ENCODE measurements at regions not wholly inside any gene's neighbourhood (a gene's known extent, or its start where the extent isn't known, plus 50 kb on each side); places are given as distances from the start of the nearest gene placed in this dataset.

DNA sequence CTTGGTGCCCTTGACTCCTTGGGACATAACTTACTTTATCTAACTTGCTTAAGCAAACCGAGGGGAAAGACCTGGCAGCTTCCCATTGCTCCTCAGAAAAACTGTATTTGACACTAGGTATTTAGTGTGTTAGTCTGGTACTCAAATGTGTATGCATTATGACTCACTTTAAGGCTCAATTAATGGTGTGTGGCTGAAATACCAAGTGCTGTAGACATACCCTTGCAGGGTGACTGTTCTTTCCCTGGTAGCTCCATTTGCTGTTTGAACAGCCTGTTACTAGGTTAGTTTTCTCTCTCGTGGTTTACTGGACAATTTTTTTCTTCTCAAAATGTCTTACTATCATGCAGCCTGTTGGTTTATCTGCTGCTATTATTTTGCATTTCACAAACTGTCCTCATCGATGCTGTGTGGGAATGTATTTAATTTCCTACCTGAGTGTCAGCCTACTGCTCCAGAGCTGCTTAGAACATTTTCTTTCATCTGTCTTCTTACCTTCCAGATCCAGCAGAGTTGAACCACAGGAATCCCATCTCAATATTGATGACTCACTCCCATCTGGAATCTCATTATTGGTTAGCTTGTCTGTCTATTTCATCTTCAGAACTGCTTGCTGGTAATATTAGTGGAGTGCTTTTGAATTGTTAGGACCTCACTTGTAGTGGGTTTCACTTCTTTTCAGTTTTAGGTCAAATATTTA is 158.0 kb upstream of the FAT1 start:
- TF ChIP-seq CTCF (IDR thresholded peaks at IDR 0.05): no peak
- TF ChIP-seq EZH2 (IDR thresholded peaks at IDR 0.05): no peak
- no peak for TF ChIP-seq EZH2phosphoT487 (IDR thresholded peaks at IDR 0.05)

Measured in neural progenitor cell (in vitro differentiated cells).